Loucy (cell line): ENCODE measurements at regions not wholly inside any gene's neighbourhood (a gene's known extent, or its start where the extent isn't known, plus 50 kb on each side); places are given as distances from the start of the nearest gene placed in this dataset.

Experiments used
- H2AFZ ChIP-seq: fragments of 200-600 bp; sonication (generic); 2 replicates; pipeline ENCODE4 v1.6.0; 2016; ENCODE audit warnings: antibody characterized with exemption, mild to moderate bottlenecking, low read length, moderate library complexity
- H3F3A ChIP-seq: fragments of 200-600 bp; 2 replicates; pipeline ENCODE4 v1.6.0; 2016; ENCODE audit warnings: antibody characterized with exemption, low read depth, mild to moderate bottlenecking
- H3K27me3 ChIP-seq: fragments of 200-600 bp; sonication (generic); 2 replicates; pipeline ENCODE4 v1.6.1; 2014; ENCODE audit warnings: low read length, mild to moderate bottlenecking; ENCODE audit not compliant: insufficient read depth, poor library complexity, severe bottlenecking
- H3K36me3 ChIP-seq: fragments of 200-600 bp; sonication (generic); 2 replicates; pipeline ENCODE4 v1.6.1; 2016; ENCODE audit warnings: low read length; ENCODE audit not compliant: insufficient read depth
- H3K4me1 ChIP-seq: fragments of 200-600 bp; sonication (generic); 2 replicates; pipeline ENCODE4 v1.5.1; 2014; ENCODE audit warnings: low read length, mild to moderate bottlenecking; ENCODE audit not compliant: insufficient read depth, poor library complexity, severe bottlenecking
- H3K4me2 ChIP-seq: fragments of 200-600 bp; sonication (generic); 2 replicates; pipeline ENCODE4 v1.6.0; 2014; ENCODE audit warnings: antibody characterized with exemption, low read length, low read depth, mild to moderate bottlenecking; ENCODE audit not compliant: poor library complexity, severe bottlenecking
- H3K4me3 ChIP-seq: fragments of 200-600 bp; sonication (generic); 2 replicates; pipeline ENCODE4 v1.5.1; 2014; ENCODE audit warnings: low read length, mild to moderate bottlenecking, mixed read lengths; ENCODE audit not compliant: poor library complexity, severe bottlenecking
- H3K79me2 ChIP-seq: fragments of 200-600 bp; sonication (generic); 2 replicates; pipeline ENCODE4 v1.6.1; 2014; ENCODE audit warnings: low read length; ENCODE audit not compliant: insufficient read depth
- H3K9ac ChIP-seq: fragments of 200-600 bp; sonication (generic); 2 replicates; pipeline ENCODE4 v1.6.0; 2014; ENCODE audit warnings: mild to moderate bottlenecking, low read depth, low read length, moderate library complexity; ENCODE audit not compliant: poor library complexity, severe bottlenecking
- H3K9me2 ChIP-seq: fragments of 200-600 bp; sonication (generic); replicated peaks from 2 replicates; pipeline ENCODE4 v1.6.1; 2016; ENCODE audit warnings: low read depth, low read length, mixed read lengths
- H3K9me3 ChIP-seq: fragments of 200-600 bp; sonication (generic); 2 replicates; pipeline ENCODE4 v1.6.1; 2014; ENCODE audit warnings: mild to moderate bottlenecking, antibody characterized with exemption, low read length, low read depth; ENCODE audit not compliant: insufficient read depth
- H4K20me1 ChIP-seq: fragments of 200-600 bp; sonication (generic); 2 replicates; pipeline ENCODE4 v1.6.0; 2014; ENCODE audit warnings: antibody characterized with exemption, low read length, mild to moderate bottlenecking; ENCODE audit not compliant: insufficient read depth, poor library complexity, severe bottlenecking
- CTCF ChIP-seq: fragments of 200-600 bp; sonication (generic); conservative IDR thresholded peaks from 2 replicates; pipeline ENCODE4 v1.5.1; 2014; ENCODE audit warnings: mild to moderate bottlenecking, antibody characterized with exemption, low read length
- EZH2phosphoT487 ChIP-seq: fragments of 200-600 bp; IDR thresholded peaks from 2 replicates; pipeline ENCODE4 v1.6.1; 2018; ENCODE audit warnings: antibody characterized with exemption, mild to moderate bottlenecking, moderate library complexity, borderline replicate concordance

GRCh38 chr9:13948037-13948436 lies 365.9 kb downstream of the NFIB start:
- Histone ChIP-seq H3K9ac (no peak overlapping the region), H4K20me1 (no peaks in the 10 kb centered on the region), H3K9me3 (no peaks in the 10 kb centered on the region), H3K4me3 (no peak overlapping the region), H3K36me3 (no peaks in the 10 kb centered on the region), H3K4me2 (no peak overlapping the region), H2AFZ (no peak overlapping the region), H3K9me2 (no peaks in the 10 kb centered on the region), H3F3A (no peaks in the 10 kb centered on the region), H3K4me1 (no peaks in the 10 kb centered on the region), H3K79me2 (no peaks in the 10 kb centered on the region), H3K27me3 (peaks cover 97% of the 10 kb centered on the region)
- no peak for TF ChIP-seq CTCF
- no peak for TF ChIP-seq EZH2phosphoT487

- Histone ChIP-seq H4K20me1 (no peaks in the 10 kb centered on the region), H3K9me3 (no peaks in the 10 kb centered on the region), H3K4me1 (no peaks in the 10 kb centered on the region), H2AFZ (no peak overlapping the region), H3K9me2 (no peaks in the 10 kb centered on the region), H3F3A (no peaks in the 10 kb centered on the region), H3K4me2 (no peak overlapping the region), H3K79me2 (no peaks in the 10 kb centered on the region), H3K27me3 (peaks cover 83% of the 10 kb centered on the region), H3K9ac (no peak overlapping the region), H3K4me3 (no peak overlapping the region), H3K36me3 (no peaks in the 10 kb centered on the region)
- no peak for TF ChIP-seq EZH2phosphoT487
- no peak for TF ChIP-seq CTCF
Observed at GRCh38 chr9:13943176-13943575, 370.8 kb downstream of the NFIB start.

GRCh38 chr9:13942695-13943094 lies 371.2 kb downstream of the NFIB start:
- Histone ChIP-seq H3K9ac (no peak overlapping the region), H2AFZ (no peak overlapping the region), H3K4me3 (no peak overlapping the region), H3K79me2 (no peaks in the 10 kb centered on the region), H3K9me2 (no peaks in the 10 kb centered on the region), H3F3A (no peaks in the 10 kb centered on the region), H3K4me1 (no peaks in the 10 kb centered on the region), H3K36me3 (no peaks in the 10 kb centered on the region), H3K4me2 (no peak overlapping the region), H4K20me1 (no peaks in the 10 kb centered on the region), H3K9me3 (no peaks in the 10 kb centered on the region), H3K27me3 (peaks cover 78% of the 10 kb centered on the region)
- no peak for TF ChIP-seq EZH2phosphoT487
- no peak for TF ChIP-seq CTCF
